CD4-positive, alpha-beta T cell (primary cell): ENCODE measurements at regions not wholly inside any gene's neighbourhood (a gene's known extent, or its start where the extent isn't known, plus 50 kb on each side); places are given as distances from the start of the nearest gene placed in this dataset.

ENCODE experiments used
- ATAC-seq: fragments of 200-7000 bp; cut with Tn5 transposase; one replicate; pipeline ENCODE4 v1.10.0; 2022; ENCODE audit warnings: mild to moderate bottlenecking; ENCODE audit not compliant: poor library complexity
- CTCF ChIA-PET: fragments of 350-600 bp; sonication (Branson Sonifier 250); formaldehyde crosslinking; loops from one replicate; lab custom pipeline; 2021; ENCODE audit warnings: antibody characterized with exemption, inconsistent platforms; lab: Charles Lee
- POLR2A ChIA-PET: fragments of 350-600 bp; sonication (Branson Sonifier 250); formaldehyde crosslinking; loops from one replicate; lab custom pipeline; 2021; ENCODE audit warnings: antibody characterized with exemption, inconsistent platforms; lab: Charles Lee
- DNase-seq, 14 experiments: peaks; one replicate each; pipeline ENCODE4 v3.0.0-alpha.2; 2013 to 2020; ENCODE audit warnings: mixed read lengths in 2 of 14
- H3K27ac ChIP-seq, 2 donors: one replicate each; pipeline versions ENCODE4 v1.5.1 to v1.7.0; 2013; ENCODE audit warnings: low read length in 2 of 2, low read depth in 1 of 2, mild to moderate bottlenecking in 1 of 2
- H3K27me3 ChIP-seq, 2 experiments: 1 replicate in 1 of 2; 2 replicates in 1 of 2; pipeline versions ENCODE4 v1.6.1 to v1.7.0; 2013; ENCODE audit warnings: low read length in 2 of 2, control low read depth in 1 of 2, mild to moderate bottlenecking in 1 of 2, moderate library complexity in 1 of 2; ENCODE audit not compliant: insufficient read depth in 2 of 2, control insufficient read depth in 1 of 2
- H3K36me3 ChIP-seq: one replicate; pipeline ENCODE4 v1.6.1; 2013; ENCODE audit warnings: low read length, control low read depth; ENCODE audit not compliant: insufficient read depth
- H3K4me1 ChIP-seq: one replicate; pipeline ENCODE4 v1.6.1; 2013; ENCODE audit warnings: low read length, control low read depth; ENCODE audit not compliant: insufficient read depth
- H3K4me3 ChIP-seq: one replicate; pipeline ENCODE4 v1.5.1; 2013; ENCODE audit warnings: mild to moderate bottlenecking, low read length, moderate library complexity
- H3K9me3 ChIP-seq, 2 experiments: 1 replicate in 1 of 2; 2 replicates in 1 of 2; pipeline versions ENCODE4 v1.6.1 to v1.7.0; 2013; ENCODE audit warnings: low read length in 2 of 2, mild to moderate bottlenecking in 2 of 2, control low read depth in 1 of 2, moderate library complexity in 1 of 2; ENCODE audit not compliant: control insufficient read depth in 1 of 2, insufficient read depth in 1 of 2
- H3K27ac Mint-ChIP-seq: one replicate; pipeline ENCODE4 v1.8.0; 2020; ENCODE audit warnings: mixed read lengths
- H3K27me3 Mint-ChIP-seq: one replicate; pipeline ENCODE4 v1.8.0; 2021; ENCODE audit warnings: mixed read lengths
- H3K36me3 Mint-ChIP-seq: one replicate; pipeline ENCODE4 v1.8.0; 2021; ENCODE audit warnings: low read depth, mixed read lengths
- H3K4me1 Mint-ChIP-seq: one replicate; pipeline ENCODE4 v1.8.0; 2021; ENCODE audit warnings: low read depth, mixed read lengths
- H3K4me3 Mint-ChIP-seq: one replicate; pipeline ENCODE4 v1.8.0; 2020; ENCODE audit warnings: mild to moderate bottlenecking, mixed read lengths
- H3K9me3 Mint-ChIP-seq: one replicate; pipeline ENCODE4 v1.8.0; 2020; ENCODE audit warnings: mixed read lengths
- CTCF ChIP-seq: fragments of 200-600 bp; IDR thresholded peaks from one replicate; pipeline ENCODE4 v1.8.0; 2022; ENCODE audit warnings: antibody characterized with exemption, mild to moderate bottlenecking
- intact Hi-C, 2 experiments: fragments of 100-400 bp; cut with DNase I in 1 of 2; cut with micrococcal nuclease in 1 of 2; formaldehyde crosslinking; loops; one replicate each; pipeline versions ENCODE4 v1.15.1 to v1.9.0; 2023 to 2025; cut with DNase I, micrococcal nuclease

DNA sequence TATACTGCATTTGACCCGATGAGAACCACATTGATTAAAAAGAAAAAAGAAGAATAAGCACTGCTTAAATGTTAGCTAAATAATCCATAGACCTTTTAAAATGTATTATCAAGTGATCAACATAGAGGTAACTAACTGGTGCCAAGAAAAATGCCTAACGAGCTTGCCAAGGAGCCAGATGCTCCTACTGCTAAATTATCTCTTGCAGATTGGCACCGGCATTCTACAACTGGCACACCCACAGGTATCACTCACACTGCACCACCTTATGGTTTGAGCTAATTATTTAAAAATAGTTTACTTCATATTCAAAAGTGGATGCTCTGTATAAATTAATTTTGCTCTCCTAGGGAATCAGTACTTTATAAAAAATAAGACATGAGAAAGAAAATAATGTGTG is 341.6 kb upstream of the CDH7 start:
- ChIA-PET CTCF (no interaction called here), POLR2A (no interaction called here)
- H3K27ac Mint-ChIP-seq, result no peak overlapping the region
- no peak for TF ChIP-seq CTCF
- H3K4me1 ChIP-seq, result no peaks in the 10 kb centered on the region
- DNase-seq (no peak), ATAC-seq (no peak)
- no peaks in the 10 kb centered on the region for H3K36me3 ChIP-seq
- H3K4me3 Mint-ChIP-seq, result no peak overlapping the region
- intact Hi-C loops, result no loop called here
- no peaks in the 10 kb centered on the region for H3K36me3 Mint-ChIP-seq
- H3K27me3 ChIP-seq, result no peaks in the 10 kb centered on the region
- H3K27ac ChIP-seq, result no peak overlapping the region
- peaks cover 3% of the 10 kb centered on the region for H3K9me3 Mint-ChIP-seq
- no peak overlapping the region for H3K4me3 ChIP-seq
- H3K9me3 ChIP-seq, result no peaks in the 10 kb centered on the region
- no peaks in the 10 kb centered on the region for H3K4me1 Mint-ChIP-seq
- H3K27me3 Mint-ChIP-seq, result no peaks in the 10 kb centered on the region

DNA sequence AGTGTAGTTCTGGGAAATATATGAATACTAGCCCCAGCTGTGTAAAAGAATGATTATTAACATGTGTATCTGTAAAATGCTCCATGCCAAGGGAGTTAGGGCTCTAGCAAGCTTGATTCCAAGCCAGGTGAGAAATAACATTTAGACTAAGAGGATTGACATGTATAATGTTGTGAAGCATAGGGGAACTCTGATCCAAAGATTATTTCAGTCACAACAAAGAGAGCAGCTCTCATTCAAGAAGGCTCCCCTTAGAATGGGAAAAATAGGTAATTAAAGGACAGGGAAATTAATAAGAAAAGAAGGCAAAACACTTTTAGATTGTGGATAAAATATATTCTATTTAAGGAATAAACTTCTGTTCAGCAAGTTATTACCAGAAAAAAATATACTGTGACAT is 347.3 kb upstream of the CDH7 start:
- H3K27me3 Mint-ChIP-seq, result no peaks in the 10 kb centered on the region
- no peak overlapping the region for H3K4me3 Mint-ChIP-seq
- ATAC-seq (no peak), DNase-seq (no peak)
- no peaks in the 10 kb centered on the region for H3K36me3 ChIP-seq
- no peak overlapping the region for H3K4me3 ChIP-seq
- no peak overlapping the region for H3K27ac Mint-ChIP-seq
- ChIA-PET POLR2A (no interaction called here), CTCF (no interaction called here)
- H3K9me3 Mint-ChIP-seq, result peaks cover 4% of the 10 kb centered on the region
- no peaks in the 10 kb centered on the region for H3K4me1 Mint-ChIP-seq
- H3K27me3 ChIP-seq, result no peaks in the 10 kb centered on the region
- no peak overlapping the region for H3K27ac ChIP-seq
- H3K9me3 ChIP-seq, result no peaks in the 10 kb centered on the region
- intact Hi-C loops, result no loop called here
- H3K36me3 Mint-ChIP-seq, result no peaks in the 10 kb centered on the region
- no peaks in the 10 kb centered on the region for H3K4me1 ChIP-seq
- no peak for TF ChIP-seq CTCF

DNA sequence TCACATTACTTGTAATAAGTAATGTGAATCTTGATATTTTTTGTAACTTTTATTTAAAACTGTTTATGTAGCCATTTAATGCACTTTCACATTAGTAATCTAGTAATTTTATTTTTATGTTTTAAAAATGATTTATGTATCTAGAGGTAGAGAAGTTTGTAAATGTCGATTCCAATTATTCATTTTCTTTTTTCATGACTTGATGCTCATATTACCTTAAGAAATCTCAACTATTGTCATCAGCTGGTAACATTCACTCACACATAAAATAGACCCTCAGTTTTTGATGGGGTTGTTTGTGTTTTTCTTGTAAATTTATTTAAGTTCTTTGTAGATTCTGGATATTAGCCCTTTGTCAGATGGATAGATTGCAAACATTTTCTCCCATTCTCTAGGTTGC is 351.7 kb upstream of the CDH7 start:
- ATAC-seq (no peak), DNase-seq (no peak)
- POLR2A ChIA-PET, result no interaction called here
- Histone ChIP-seq H3K27me3 (no peaks in the 10 kb centered on the region), H3K36me3 (no peaks in the 10 kb centered on the region), H3K27ac (no peak overlapping the region), H3K4me3 (no peak overlapping the region), H3K9me3 (no peaks in the 10 kb centered on the region), H3K4me1 (no peaks in the 10 kb centered on the region)
- no peak overlapping the region for H3K4me3 Mint-ChIP-seq
- peaks cover 4% of the 10 kb centered on the region for H3K9me3 Mint-ChIP-seq
- H3K4me1 Mint-ChIP-seq, result no peaks in the 10 kb centered on the region
- no peak overlapping the region for H3K27ac Mint-ChIP-seq
- TF ChIP-seq CTCF, result no peak
- H3K36me3 Mint-ChIP-seq, result no peaks in the 10 kb centered on the region
- no peaks in the 10 kb centered on the region for H3K27me3 Mint-ChIP-seq
- intact Hi-C loops, result no loop called here
- CTCF ChIA-PET, result no interaction called here
